GM12872 (cell line): ENCODE measurements at regions not wholly inside any gene's neighbourhood (a gene's known extent, or its start where the extent isn't known, plus 50 kb on each side); places are given as distances from the start of the nearest gene placed in this dataset.

Source experiments
- CTCF ChIP-seq: IDR thresholded peaks from 3 replicates; pipeline ENCODE4 v1.5.1; 2011; ENCODE audit warnings: low read depth, mild to moderate bottlenecking, low read length, moderate library complexity; ENCODE audit not compliant: insufficient read depth

GRCh38 chr16:51907680-51908079 lies 639.3 kb downstream of the TOX3 start:
- no peak for TF ChIP-seq CTCF

GRCh38 chr16:51900221-51900780 lies 646.6 kb downstream of the TOX3 start:
- no peak for TF ChIP-seq CTCF

DNA sequence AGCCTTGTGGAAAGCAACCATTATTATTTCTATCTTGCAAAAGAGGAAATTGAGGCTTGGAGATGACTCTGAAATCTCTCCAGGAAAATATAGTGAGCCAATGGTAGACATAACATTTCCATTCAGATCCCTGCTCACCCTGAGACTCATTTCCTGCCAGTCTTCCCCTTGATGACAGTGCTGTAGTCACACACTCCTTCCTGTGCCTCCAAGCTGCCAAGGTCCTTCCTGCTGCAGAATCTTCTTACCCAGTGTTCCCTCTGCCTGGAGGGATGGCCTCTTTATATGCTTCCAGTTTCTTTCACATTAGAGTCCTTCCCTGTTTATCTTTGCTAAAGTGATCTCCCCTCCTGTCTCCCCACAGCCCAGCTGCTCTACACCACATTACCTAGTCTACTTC lies 648.1 kb downstream of the TOX3 start:
- TF ChIP-seq CTCF, result no peak

DNA sequence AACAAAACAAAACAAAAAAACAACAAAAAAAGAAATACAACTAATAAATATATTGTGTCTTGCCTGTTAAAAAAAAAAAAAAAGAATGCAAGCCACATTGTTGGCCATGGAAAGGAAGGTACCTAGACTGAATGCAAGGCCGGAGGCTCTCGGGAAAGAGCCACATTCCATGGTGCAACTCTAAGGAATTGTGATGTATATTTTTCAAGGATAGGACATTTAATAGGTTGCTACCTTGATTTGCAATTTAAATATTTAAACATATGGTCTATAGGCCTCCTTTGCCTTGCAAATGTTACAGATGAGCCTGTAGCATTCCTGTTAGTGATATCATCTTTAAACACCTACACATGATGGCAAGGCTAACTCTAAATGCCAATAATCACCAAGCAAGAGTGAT lies 650.9 kb downstream of the TOX3 start:
- no peak for TF ChIP-seq CTCF

DNA sequence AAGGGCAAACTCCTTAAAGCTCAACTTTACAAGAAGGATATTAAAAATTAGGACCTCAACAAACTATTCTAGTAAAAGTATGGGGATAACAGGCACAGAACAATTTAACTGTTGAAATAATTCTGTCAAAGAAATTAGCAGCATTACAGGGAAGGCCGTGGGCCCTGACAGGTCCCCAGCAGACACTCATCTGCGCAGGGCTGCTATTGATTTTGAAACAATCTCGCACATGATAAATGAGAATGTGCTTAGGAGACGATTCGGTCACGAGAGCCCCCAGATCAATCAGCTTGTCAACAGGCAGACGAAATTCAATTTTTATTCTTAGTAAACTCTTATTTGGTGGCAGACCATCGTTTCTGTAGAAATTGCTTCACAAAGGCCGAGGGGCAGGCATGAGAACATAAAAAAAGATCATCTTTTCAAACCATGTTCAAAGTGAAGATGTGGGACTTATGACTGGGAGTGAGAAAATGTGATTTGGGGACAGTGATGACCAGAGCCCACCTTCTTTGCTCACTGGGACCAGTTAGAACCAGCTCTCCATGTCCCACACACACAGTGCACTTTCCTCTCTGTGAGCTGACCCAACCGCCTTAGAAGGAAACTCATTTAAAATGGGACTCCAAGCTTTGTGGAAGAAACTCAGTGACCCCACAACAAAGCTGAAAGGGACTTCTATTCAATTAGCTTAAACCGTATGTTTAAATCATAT lies 654.5 kb downstream of the TOX3 start:
- no peak for TF ChIP-seq CTCF

DNA sequence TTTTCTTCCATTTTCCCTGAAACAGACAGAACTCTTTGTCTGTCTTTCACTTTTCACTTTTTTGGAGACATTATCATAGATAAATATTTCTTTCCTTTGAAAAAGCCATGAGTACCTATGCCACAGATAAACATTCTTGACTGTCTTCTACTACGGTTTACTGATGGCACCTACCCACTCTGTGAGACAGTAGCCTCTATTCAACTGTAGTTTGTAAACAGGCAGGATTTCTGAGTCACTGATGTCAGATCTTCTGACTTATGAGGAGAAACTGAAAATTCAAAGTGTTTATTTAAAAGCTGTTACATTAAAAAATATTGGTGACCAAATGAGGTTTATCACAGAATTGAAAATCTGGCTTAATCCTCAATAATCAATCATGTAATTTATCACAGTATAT lies 658.4 kb downstream of the TOX3 start:
- no peak for TF ChIP-seq CTCF

GRCh38 chr16:51888016-51888415 lies 658.9 kb downstream of the TOX3 start:
- no peak for TF ChIP-seq CTCF

- TF ChIP-seq CTCF, result no peak
Measured at GRCh38 chr16:51886456-51886855, 660.5 kb downstream of the TOX3 start.
